ENCODE measurements at regions not wholly inside any gene's neighbourhood (a gene's known extent, or its start where the extent isn't known, plus 50 kb on each side); places are given as distances from the start of the nearest gene placed in this dataset.

DNA sequence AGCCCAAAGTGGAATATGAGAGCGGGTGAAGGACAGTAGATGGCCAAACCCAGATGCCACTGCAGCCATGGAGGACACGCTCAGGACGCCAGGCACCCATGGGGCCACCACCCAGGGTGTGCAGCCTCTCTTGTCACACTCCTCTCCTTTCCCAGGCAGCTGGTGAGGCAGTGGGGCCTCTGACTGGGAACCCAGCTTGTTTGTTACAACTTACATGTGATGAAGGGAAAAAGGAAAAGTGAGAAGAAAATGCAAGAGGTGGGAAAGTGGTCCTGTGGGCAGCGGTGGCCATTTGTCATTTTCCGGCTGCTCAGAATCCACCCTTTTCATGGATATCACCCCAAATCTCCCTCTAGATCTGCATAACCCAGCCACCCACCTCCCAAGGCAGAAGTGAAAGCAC lies 62.7 kb upstream of the UNC5A start:
- no peaks in the 10 kb centered on the region for H3K9me3 Mint-ChIP-seq
- peaks cover 61 to 73% of the 10 kb centered on the region in 2 donors for H3K27me3 Mint-ChIP-seq (ENCODE audit: low read depth in 2 of 2)
- Histone ChIP-seq H3K36me3 (ENCODE audit: control insufficient read depth, insufficient read depth, low read length) (no peaks in the 10 kb centered on the region), H3K9me3 (ENCODE audit: control insufficient read depth, insufficient read depth, low read length) (no peaks in the 10 kb centered on the region), H3K27ac (ENCODE audit: low read length) (no peak overlapping the region), H3K4me3 (ENCODE audit: low read length) (no peak overlapping the region), H3K4me1 (ENCODE audit: control insufficient read depth, insufficient read depth, low read length) (peaks cover 30% of the 10 kb centered on the region), H3K27me3 (ENCODE audit: control insufficient read depth, insufficient read depth, low read length) (peaks cover 52% of the 10 kb centered on the region)
- DNase-seq (no peak), ATAC-seq (no peak)
- H3K27ac Mint-ChIP-seq, result no peak overlapping the region
- H3K4me3 Mint-ChIP-seq, result no peak overlapping the region
- TF ChIP-seq, protein P1, sequence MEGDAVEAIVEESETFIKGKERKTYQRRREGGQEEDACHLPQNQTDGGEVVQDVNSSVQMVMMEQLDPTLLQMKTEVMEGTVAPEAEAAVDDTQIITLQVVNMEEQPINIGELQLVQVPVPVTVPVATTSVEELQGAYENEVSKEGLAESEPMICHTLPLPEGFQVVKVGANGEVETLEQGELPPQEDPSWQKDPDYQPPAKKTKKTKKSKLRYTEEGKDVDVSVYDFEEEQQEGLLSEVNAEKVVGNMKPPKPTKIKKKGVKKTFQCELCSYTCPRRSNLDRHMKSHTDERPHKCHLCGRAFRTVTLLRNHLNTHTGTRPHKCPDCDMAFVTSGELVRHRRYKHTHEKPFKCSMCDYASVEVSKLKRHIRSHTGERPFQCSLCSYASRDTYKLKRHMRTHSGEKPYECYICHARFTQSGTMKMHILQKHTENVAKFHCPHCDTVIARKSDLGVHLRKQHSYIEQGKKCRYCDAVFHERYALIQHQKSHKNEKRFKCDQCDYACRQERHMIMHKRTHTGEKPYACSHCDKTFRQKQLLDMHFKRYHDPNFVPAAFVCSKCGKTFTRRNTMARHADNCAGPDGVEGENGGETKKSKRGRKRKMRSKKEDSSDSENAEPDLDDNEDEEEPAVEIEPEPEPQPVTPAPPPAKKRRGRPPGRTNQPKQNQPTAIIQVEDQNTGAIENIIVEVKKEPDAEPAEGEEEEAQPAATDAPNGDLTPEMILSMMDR (IDR thresholded peaks at IDR 0.05), result no peak
- WGBS (ENCODE audit: insufficient coverage), result 74% methylated on average over 5 of the region's 5 CpGs
- intact Hi-C loops (cut with micrococcal nuclease), result no loop called here
- H3K4me1 Mint-ChIP-seq, result peaks cover 28 to 29% of the 10 kb centered on the region in 2 donors
- no peaks in the 10 kb centered on the region for H3K36me3 Mint-ChIP-seq

- no peak overlapping the region for H3K4me3 ChIP-seq (ENCODE audit: low read length)
- H3K27ac ChIP-seq (ENCODE audit: low read length), result no peak overlapping the region
- H3K9me3 Mint-ChIP-seq, result no peaks in the 10 kb centered on the region
- H3K27me3 ChIP-seq (ENCODE audit: control insufficient read depth, insufficient read depth, low read length), result peaks cover 48% of the 10 kb centered on the region
- no peaks in the 10 kb centered on the region for H3K36me3 Mint-ChIP-seq
- H3K4me1 ChIP-seq (ENCODE audit: control insufficient read depth, insufficient read depth, low read length), result peaks cover 28% of the 10 kb centered on the region
- 77% methylated on average over 18 of the region's 24 CpGs for WGBS (ENCODE audit: insufficient coverage)
- intact Hi-C loops (cut with micrococcal nuclease), result no loop called here
- H3K4me1 Mint-ChIP-seq, result peaks cover 28 to 29% of the 10 kb centered on the region in 2 donors
- H3K27me3 Mint-ChIP-seq (ENCODE audit: low read depth in 2 of 2), result peaks cover 60 to 73% of the 10 kb centered on the region in 2 donors
- no peaks in the 10 kb centered on the region for H3K36me3 ChIP-seq (ENCODE audit: control insufficient read depth, insufficient read depth, low read length)
- DNase-seq (no peak), ATAC-seq (no peak)
- H3K9me3 ChIP-seq (ENCODE audit: control insufficient read depth, insufficient read depth, low read length), result no peaks in the 10 kb centered on the region
- TF ChIP-seq, protein P1 (IDR thresholded peaks at IDR 0.05), result no peak
- H3K27ac Mint-ChIP-seq, result no peak overlapping the region
- no peak overlapping the region for H3K4me3 Mint-ChIP-seq
Observed at GRCh38 chr5:176748073-176748966, 62.0 kb upstream of the UNC5A start.

DNA sequence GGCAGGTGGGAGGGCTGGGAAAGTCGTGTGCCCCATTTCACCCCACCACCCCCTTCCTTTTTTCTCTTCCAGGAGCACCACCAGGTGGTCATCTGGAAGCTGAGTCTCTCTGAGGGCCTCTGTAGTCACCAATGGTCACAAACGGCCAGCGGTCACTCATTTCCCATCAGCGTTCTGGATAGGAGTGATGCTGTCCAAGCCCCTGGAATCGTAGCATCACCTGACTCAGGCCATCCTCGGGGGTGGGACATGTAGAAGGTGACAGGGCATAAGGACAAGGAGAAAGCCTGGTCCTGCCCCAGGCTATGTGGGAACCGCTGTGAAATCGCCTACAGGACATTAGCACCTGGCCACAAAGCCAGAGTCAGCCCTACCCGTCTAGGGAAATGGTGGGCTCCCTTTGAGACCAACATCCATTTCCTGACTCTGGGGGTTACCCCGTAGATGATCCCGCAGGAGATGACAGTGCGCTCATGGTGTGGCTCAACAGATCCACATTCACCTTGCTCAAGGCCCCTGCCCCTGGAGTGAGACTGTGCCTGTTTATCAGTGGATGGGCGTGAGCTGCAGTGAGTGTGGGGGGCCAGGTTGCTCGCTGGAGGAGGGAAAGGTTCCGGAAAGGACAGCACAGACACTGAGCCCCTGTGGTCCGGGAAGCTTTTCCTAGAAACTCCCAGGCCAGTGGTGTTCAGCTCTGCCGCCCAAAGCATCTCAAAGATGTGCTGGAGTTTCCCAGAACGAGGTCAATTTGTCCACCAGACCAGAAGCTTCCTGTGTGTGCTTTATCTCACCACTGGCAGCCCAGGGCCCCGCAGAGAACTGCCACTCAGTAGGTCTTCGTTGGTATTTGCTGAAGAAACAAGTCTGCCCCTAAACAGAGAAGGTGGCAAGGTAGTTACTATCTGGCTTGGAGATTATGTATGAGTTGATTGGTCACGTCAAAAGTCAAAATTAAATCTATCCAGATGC lies 61.1 kb upstream of the UNC5A start:
- peaks cover 41% of the 10 kb centered on the region for H3K27me3 ChIP-seq (ENCODE audit: control insufficient read depth, insufficient read depth, low read length)
- Mint-ChIP-seq H3K4me1 (peaks cover 21 to 22% of the 10 kb centered on the region in 2 donors), H3K27me3 (ENCODE audit: low read depth in 2 of 2) (peaks cover 57 to 68% of the 10 kb centered on the region in 2 donors), H3K36me3 (no peaks in the 10 kb centered on the region), H3K27ac (no peak overlapping the region), H3K9me3 (no peaks in the 10 kb centered on the region), H3K4me3 (no peak overlapping the region)
- no peak overlapping the region for H3K4me3 ChIP-seq (ENCODE audit: low read length)
- no peaks in the 10 kb centered on the region for H3K36me3 ChIP-seq (ENCODE audit: control insufficient read depth, insufficient read depth, low read length)
- H3K4me1 ChIP-seq (ENCODE audit: control insufficient read depth, insufficient read depth, low read length), result peaks cover 19% of the 10 kb centered on the region
- TF ChIP-seq, protein P1 (IDR thresholded peaks at IDR 0.05), result no peak
- H3K27ac ChIP-seq (ENCODE audit: low read length), result no peak overlapping the region
- DNase-seq (peak in 1 of 2 donors; percentile 7), ATAC-seq (no peak)
- WGBS (ENCODE audit: insufficient coverage), result 73% methylated on average over 21 of the region's 21 CpGs
- intact Hi-C loops (cut with micrococcal nuclease), result no loop called here
- no peaks in the 10 kb centered on the region for H3K9me3 ChIP-seq (ENCODE audit: control insufficient read depth, insufficient read depth, low read length)

Data from natural killer cell (primary cell).